CD1c-positive myeloid dendritic cell (primary cell): ENCODE measurements at regions not wholly inside any gene's neighbourhood (a gene's known extent, or its start where the extent isn't known, plus 50 kb on each side); places are given as distances from the start of the nearest gene placed in this dataset.

Experiments
- DNase-seq: peaks from one replicate; pipeline ENCODE4 v3.0.0-alpha.2; 2016; ENCODE audit errors: extremely low spot score

GRCh38 chr1:177786176-177786745, 183.6 kb downstream of the SEC16B start:
- DNase-seq, result no peak

GRCh38 chr1:177784936-177785335, 184.9 kb downstream of the SEC16B start:
- no peak for DNase-seq

GRCh38 chr1:177784409-177784808, 185.4 kb downstream of the SEC16B start:
- no peak for DNase-seq

GRCh38 chr1:177783051-177783450, 186.8 kb downstream of the SEC16B start:
- no peak for DNase-seq

- no peak for DNase-seq
These were observed 189.7 kb downstream of the SEC16B start for GRCh38 chr1:177780096-177780700.

- DNase-seq, result no peak
These were observed 190.5 kb downstream of the SEC16B start for GRCh38 chr1:177779166-177779965.

- DNase-seq, result no peak
These were observed 193.9 kb downstream of the SEC16B start for GRCh38 chr1:177775924-177776323.

- no peak for DNase-seq
These were observed 197.4 kb downstream of the SEC16B start for GRCh38 chr1:177772386-177772960.

GRCh38 chr1:177771688-177772087, 198.2 kb downstream of the SEC16B start:
- no peak for DNase-seq

- DNase-seq, result no peak
These were observed 199.8 kb downstream of the SEC16B start for GRCh38 chr1:177770096-177770495.

- no peak for DNase-seq
These were observed 213.9 kb downstream of the SEC16B start for GRCh38 chr1:177755851-177756560.

- DNase-seq, result no peak
These were observed 215.3 kb downstream of the SEC16B start for GRCh38 chr1:177754603-177755002.

GRCh38 chr1:177753655-177754054, 216.2 kb downstream of the SEC16B start:
- DNase-seq, result no peak

- no peak for DNase-seq
These were observed 221.6 kb downstream of the SEC16B start for GRCh38 chr1:177748080-177748801.

GRCh38 chr1:177746155-177746554, 223.7 kb downstream of the SEC16B start:
- no peak for DNase-seq

GRCh38 chr1:177744906-177745305, 225.0 kb downstream of the SEC16B start:
- DNase-seq, result no peak

- no peak for DNase-seq
These were observed 228.4 kb downstream of the SEC16B start for GRCh38 chr1:177741476-177741875.

GRCh38 chr1:177739780-177740179, 230.1 kb downstream of the SEC16B start:
- DNase-seq, result no peak

GRCh38 chr1:177737456-177737855, 232.4 kb downstream of the SEC16B start:
- DNase-seq, result no peak

GRCh38 chr1:177732178-177732577, 237.7 kb downstream of the SEC16B start:
- no peak for DNase-seq

GRCh38 chr1:177729646-177730045, 240.2 kb downstream of the SEC16B start:
- DNase-seq, result no peak
